GM04503 (cell line): ENCODE measurements at regions not wholly inside any gene's neighbourhood (a gene's known extent, or its start where the extent isn't known, plus 50 kb on each side); places are given as distances from the start of the nearest gene placed in this dataset.

Source experiments
- DNase-seq: peaks from one replicate; pipeline ENCODE4 v3.0.0-alpha.2; 2012; ENCODE audit warnings: low read depth

DNA sequence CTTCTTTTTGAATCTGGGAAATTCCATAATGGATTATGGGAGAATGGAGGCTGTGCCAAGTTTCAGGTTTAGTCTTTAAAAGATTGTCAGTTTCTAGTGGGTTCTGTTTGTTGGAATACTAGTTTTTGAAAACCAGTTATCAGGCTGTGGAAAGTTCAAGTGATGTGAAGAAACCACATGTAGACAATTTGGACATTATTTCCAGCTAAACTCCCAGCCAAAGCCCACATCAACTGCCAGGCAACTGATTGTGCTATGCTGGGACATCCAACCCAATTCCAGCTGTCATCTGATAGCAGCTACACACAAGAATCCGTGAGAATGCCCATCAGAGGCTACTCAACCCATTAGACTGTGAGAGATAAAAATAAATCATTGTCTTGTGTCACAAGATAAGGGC lies 546.1 kb upstream of the ADAMTS5 start:
- DNase-seq: no peak

- no peak for DNase-seq
Measured at GRCh38 chr21:27511233-27511632, 544.3 kb upstream of the ADAMTS5 start.

DNA sequence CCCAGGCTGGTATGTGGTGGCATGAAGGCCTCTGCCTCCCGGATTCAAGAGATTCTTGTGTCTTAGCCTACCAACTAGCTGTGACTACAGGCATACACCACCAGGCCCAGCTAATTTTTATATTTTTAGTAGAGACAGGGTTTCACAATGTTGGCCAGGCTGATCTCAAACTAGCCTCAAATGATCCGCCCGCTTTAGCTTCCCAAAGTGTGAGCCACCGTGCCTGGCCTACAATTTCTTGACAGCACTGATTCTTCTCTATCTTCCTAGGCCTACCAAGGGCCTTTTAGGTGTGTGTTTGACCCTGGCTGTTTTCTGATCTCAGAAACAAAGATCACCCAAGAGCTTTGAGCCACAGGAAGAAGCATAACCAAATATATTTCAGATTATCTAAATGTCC lies 540.8 kb upstream of the ADAMTS5 start:
- DNase-seq: no peak

DNA sequence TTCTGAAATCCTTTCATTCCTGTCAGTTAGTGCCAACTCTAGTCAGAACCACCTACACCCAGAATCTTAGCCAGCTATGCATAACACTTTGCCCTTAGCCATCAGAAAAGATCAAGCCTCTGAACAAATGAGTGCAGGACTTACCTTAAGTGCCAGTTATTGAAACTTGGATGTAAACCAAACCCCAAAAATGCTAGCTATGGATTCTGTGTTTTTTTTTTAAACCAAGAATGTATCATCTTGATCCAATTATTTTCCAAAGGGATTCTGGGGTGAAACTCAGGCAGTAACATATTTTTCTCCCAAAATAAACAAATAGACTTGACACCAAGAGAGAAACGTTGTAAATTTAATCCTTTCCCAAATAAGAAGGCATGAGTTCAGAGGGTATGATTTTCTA lies 538.6 kb upstream of the ADAMTS5 start:
- DNase-seq: peak; percentile 77

- DNase-seq: no peak
Measured at GRCh38 chr21:27502801-27503200, 535.9 kb upstream of the ADAMTS5 start.

DNA sequence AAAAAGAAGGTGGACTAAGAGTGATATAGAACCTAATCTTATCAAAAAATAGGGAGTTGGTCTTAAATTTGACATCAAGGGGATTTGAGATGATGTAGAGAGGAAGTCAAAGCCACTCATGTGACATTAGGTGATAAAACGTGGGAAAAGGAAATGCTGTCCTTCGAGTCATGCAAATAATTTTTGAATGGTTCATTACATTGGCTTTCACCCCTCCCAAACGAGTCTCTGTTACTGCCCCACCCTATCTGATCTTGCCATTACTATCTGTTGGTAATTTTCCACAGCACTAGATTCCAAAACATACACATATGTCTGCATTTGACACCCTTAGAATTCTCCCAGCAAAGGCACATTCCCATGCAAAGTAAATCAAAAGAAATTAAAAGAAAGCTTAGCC lies 531.1 kb upstream of the ADAMTS5 start:
- no peak for DNase-seq

DNA sequence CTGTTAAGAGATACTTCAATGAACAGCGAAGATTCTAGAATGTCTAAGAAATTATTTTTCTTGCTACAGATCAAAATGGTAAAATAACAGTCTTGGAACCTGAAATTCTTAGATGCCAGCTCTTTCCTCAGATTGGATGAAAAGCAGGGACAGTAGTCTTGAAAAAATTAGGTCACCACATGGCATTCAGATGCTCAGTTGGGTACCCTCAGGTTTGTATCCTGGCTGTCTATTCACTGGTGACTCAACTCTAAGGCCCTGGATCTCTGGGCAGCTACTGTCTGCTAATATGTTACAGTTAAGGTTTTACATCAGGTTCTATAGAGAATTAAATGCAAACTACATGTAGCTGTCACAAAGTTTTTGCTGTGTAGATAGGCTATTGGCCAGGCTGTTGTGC lies 528.9 kb upstream of the ADAMTS5 start:
- no peak for DNase-seq

- no peak for DNase-seq
Measured at GRCh38 chr21:27493542-27493941, 526.7 kb upstream of the ADAMTS5 start.

- no peak for DNase-seq
Measured at GRCh38 chr21:27487676-27488075, 520.8 kb upstream of the ADAMTS5 start.

- peak; percentile 64 for DNase-seq
Measured at GRCh38 chr21:27480841-27481261, 514.0 kb upstream of the ADAMTS5 start.

DNA sequence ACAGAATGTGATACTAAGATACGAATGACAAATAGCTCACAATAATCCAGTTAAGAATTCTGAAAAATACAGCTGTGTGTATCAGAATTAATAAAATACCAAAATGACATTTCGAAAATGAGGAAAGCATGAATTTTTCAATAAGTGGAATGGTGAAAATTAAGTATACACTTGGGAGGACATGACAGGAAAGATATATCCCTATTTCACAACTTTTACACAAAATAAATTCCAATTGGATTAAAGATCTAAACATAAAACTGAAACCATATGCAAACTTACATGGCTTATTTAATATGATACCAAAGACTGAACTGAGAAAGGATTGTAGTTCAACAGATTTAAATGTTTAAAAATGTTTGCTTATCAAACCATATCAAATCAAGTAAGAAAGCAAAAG lies 510.4 kb upstream of the ADAMTS5 start:
- DNase-seq: no peak

- DNase-seq: no peak
Measured at GRCh38 chr21:27476696-27477095, 509.8 kb upstream of the ADAMTS5 start.

GRCh38 chr21:27475363-27475955 lies 508.6 kb upstream of the ADAMTS5 start:
- DNase-seq: no peak

- no peak for DNase-seq
Measured at GRCh38 chr21:27467366-27467765, 500.5 kb upstream of the ADAMTS5 start.

DNA sequence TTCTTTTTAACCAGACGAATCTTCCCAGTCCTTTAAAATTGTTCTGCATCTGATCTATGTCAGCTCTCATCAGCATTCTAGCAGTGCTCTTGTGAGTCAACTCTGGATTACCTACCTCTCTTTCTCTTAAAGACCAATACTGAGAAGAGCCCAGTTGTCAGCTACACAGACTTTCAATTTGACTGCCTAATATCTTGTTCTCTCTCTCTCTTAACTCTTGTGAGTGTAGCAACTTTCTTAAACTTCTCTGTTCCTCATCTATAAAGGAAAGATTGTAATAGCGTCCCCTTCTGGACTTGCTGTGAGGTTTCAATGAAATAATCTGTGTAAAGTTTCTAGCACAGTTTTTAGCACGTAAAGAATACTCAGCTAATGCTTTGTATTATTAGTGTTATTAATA lies 499.3 kb upstream of the ADAMTS5 start:
- no peak for DNase-seq

DNA sequence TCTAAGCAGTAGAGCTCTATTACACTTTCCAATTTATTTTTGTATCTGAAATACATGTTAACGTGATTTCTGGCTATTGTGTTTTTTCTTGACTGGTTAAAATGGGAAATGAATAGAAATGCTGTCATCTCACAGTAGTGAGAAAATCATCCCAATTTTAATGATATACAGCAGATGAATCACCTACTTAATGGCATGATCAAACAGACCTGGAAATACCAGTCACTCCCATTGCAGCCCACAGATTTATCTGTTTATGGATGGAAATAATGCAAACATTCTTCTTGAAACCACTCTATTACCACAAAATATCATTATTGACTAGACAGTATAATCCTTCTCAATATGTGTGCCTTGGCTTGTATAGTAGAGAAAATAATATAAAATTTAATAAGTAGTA lies 497.8 kb upstream of the ADAMTS5 start:
- DNase-seq: no peak

GRCh38 chr21:27462726-27463125 lies 495.8 kb upstream of the ADAMTS5 start:
- no peak for DNase-seq

GRCh38 chr21:27454234-27454633 lies 487.3 kb upstream of the ADAMTS5 start:
- DNase-seq: no peak

- no peak for DNase-seq
Measured at GRCh38 chr21:27451116-27451515, 484.2 kb upstream of the ADAMTS5 start.

GRCh38 chr21:27450216-27450615 lies 483.3 kb upstream of the ADAMTS5 start:
- DNase-seq: no peak

- DNase-seq: no peak
Measured at GRCh38 chr21:27448960-27449359, 482.1 kb upstream of the ADAMTS5 start.

DNA sequence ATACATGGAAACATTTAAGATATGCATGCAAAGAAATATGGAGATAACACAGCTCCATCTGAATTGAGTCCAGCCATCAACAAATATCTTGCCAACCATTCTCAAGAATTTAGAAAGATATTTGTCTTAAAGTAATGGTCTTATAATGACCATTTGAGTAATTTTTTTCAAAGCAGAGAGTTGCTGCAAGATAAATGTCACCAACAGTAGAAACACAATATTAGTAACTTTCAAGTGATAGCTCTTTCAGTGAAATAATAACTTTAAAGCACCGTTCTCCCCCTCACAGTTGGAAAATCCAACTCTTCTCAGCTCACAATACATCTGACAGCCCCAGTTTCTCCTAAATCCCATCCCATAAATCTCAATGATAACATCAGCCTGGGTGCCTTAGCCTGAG lies 481.0 kb upstream of the ADAMTS5 start:
- DNase-seq: no peak

DNA sequence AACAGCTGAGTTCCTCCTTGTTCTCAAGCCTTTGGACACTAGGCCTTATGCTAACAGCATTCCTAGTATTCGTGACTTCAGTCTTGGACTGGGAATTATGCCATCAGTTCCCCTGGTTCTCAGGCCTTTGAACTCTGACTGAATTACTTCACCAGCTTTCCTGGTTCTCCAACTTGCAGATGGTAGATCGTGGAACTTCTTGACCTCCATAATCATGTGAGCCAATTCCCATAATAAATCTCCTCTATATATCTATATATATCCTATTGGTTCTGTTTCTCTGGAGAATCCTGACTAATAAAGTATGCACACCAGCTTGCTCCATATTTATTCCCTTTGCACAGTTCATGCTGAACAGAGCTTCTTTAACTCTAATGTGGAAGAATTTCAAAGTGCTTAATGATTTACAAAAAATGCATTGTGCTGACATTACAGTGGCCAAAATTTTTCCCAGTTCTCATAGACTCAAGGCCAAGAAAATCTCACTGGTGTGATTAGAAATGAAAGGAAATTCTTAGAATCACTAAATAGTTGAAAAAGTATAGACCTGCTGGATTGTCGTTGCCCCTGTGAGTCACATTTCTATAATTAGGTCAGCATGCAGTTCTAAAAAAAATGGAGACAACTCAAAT lies 462.9 kb upstream of the ADAMTS5 start:
- peak; percentile 98 for DNase-seq

GRCh38 chr21:27426196-27426595 lies 459.3 kb upstream of the ADAMTS5 start:
- no peak for DNase-seq
